ENCODE measurements at regions not wholly inside any gene's neighbourhood (a gene's known extent, or its start where the extent isn't known, plus 50 kb on each side); places are given as distances from the start of the nearest gene placed in this dataset.
A peak's percentile ranks its signal among the peaks of the same experiment; 100 is the strongest.

DNA sequence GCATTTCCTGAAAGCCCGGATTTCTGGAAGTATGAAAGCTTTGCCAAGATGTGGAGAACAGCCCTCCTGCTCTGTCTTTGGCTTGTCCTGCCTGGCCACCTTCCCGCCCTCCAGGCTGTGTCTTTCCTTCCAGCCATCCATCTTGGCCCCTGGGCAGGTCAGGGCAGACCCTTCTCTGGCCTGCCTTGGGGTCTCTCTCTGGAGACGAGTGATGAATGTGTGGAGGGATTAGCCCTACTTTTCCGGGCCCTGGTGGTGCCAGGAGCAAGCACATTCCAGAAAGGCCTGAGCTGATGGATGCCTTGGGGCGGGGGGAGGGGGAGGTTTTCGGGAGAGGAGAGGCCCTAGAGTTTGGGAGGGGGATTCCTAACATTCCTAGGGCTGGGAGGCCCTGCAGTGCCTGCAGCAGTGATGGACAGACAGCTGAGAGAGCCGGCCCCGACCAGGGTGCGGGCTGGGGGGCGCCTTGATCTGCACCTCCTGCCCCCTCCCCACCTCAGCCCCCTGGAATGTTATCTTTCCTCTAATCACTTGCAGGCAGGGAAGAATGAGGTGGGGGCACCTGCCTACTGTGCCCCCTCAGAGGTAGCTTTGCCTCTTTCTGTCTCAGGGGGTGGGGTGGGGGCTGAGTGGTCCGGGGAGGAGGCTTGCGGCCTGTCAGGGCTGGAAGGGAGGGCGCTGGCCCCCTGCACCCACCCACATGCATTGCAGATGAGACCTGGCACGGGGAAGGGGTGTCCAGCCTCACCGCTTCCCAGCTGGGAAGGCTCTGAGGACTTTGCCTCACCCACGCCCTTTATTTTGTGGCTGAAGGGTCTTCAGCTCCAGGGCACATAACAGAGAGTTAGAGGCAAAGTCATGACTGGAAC is 156.2 kb downstream of the DDX1 start:
- DNase-seq (ENCODE audit: low read depth), result no peak
- TF ChIP-seq, protein P1, sequence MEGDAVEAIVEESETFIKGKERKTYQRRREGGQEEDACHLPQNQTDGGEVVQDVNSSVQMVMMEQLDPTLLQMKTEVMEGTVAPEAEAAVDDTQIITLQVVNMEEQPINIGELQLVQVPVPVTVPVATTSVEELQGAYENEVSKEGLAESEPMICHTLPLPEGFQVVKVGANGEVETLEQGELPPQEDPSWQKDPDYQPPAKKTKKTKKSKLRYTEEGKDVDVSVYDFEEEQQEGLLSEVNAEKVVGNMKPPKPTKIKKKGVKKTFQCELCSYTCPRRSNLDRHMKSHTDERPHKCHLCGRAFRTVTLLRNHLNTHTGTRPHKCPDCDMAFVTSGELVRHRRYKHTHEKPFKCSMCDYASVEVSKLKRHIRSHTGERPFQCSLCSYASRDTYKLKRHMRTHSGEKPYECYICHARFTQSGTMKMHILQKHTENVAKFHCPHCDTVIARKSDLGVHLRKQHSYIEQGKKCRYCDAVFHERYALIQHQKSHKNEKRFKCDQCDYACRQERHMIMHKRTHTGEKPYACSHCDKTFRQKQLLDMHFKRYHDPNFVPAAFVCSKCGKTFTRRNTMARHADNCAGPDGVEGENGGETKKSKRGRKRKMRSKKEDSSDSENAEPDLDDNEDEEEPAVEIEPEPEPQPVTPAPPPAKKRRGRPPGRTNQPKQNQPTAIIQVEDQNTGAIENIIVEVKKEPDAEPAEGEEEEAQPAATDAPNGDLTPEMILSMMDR (conservative IDR thresholded peaks at IDR 0.05; ENCODE audit: control insufficient read depth, insufficient read depth, low read depth, low read length), result no peak
- no peak overlapping the region for H3K4me3 ChIP-seq (ENCODE audit: control insufficient read depth, low read depth, low read length)

GRCh38 chr2:15748736-15749323 is 157.2 kb downstream of the DDX1 start:
- peak; percentile 15 for DNase-seq (ENCODE audit: low read depth)
- TF ChIP-seq, protein P1 (conservative IDR thresholded peaks at IDR 0.05; ENCODE audit: control insufficient read depth, insufficient read depth, low read depth, low read length), result peak; percentile 33
- no peak overlapping the region for H3K4me3 ChIP-seq (ENCODE audit: control insufficient read depth, low read depth, low read length)

- TF ChIP-seq, protein P1 (conservative IDR thresholded peaks at IDR 0.05; ENCODE audit: control insufficient read depth, insufficient read depth, low read depth, low read length), result no peak
- no peak for DNase-seq (ENCODE audit: low read depth)
- no peak overlapping the region for H3K4me3 ChIP-seq (ENCODE audit: control insufficient read depth, low read depth, low read length)
These were observed 158.1 kb downstream of the DDX1 start for GRCh38 chr2:15749460-15750432.

- TF ChIP-seq, protein P1 (conservative IDR thresholded peaks at IDR 0.05; ENCODE audit: control insufficient read depth, insufficient read depth, low read depth, low read length), result no peak
- no peak overlapping the region for H3K4me3 ChIP-seq (ENCODE audit: control insufficient read depth, low read depth, low read length)
- no peak for DNase-seq (ENCODE audit: low read depth)
These were observed 158.8 kb downstream of the DDX1 start for GRCh38 chr2:15750433-15750814.

DNA sequence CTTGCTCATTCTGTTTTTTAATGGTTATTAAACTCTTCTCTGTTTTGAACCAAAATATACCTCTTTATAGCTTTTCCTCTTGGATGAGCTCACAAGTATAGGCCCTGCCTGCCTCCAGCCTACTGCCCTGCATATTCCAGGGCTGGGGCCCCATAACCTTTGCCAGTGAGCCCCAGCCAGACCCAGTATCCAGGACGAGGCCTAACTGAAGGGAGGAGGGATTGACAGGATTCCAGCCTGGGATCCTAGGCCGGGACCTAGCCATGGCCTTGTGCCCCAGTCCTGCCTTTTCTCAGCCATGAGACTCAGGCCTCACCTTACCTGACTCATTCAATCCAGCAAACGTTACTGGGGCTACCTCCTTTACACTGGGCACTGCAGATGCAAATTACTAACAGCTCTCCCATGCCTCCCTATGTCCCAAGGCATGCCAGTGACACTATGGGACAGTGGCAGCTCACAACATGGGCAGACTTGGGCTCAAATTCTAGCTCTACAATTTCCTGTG is 159.2 kb downstream of the DDX1 start:
- no peak overlapping the region for H3K4me3 ChIP-seq (ENCODE audit: control insufficient read depth, low read depth, low read length)
- DNase-seq (ENCODE audit: low read depth), result no peak
- TF ChIP-seq, protein P1 (conservative IDR thresholded peaks at IDR 0.05; ENCODE audit: control insufficient read depth, insufficient read depth, low read depth, low read length), result no peak

GRCh38 chr2:15751477-15751876 is 159.8 kb downstream of the DDX1 start:
- TF ChIP-seq, protein P1 (conservative IDR thresholded peaks at IDR 0.05; ENCODE audit: control insufficient read depth, insufficient read depth, low read depth, low read length), result no peak
- no peak overlapping the region for H3K4me3 ChIP-seq (ENCODE audit: control insufficient read depth, low read depth, low read length)
- DNase-seq (ENCODE audit: low read depth), result no peak
